MG63 (cell line): ENCODE measurements at regions not wholly inside any gene's neighbourhood (a gene's known extent, or its start where the extent isn't known, plus 50 kb on each side); places are given as distances from the start of the nearest gene placed in this dataset.
A peak's percentile ranks its signal among the peaks of the same experiment; 100 is the strongest.
"Not testable (repeated sequence)": the region's sequence is repeated elsewhere in the genome, so short reads cannot be mapped to it uniquely, and the experiment has no call there.

ENCODE experiments used
- DNase-seq: peaks from one replicate; pipeline ENCODE4 v3.0.0-alpha.2; 2020
- H3K27me3 ChIP-seq: fragments of 250-450 bp; sonication (Bioruptor Pico); 2 replicates; pipeline ENCODE4 v1.5.1; 2020; ENCODE audit warnings: mild to moderate bottlenecking, moderate library complexity
- H3K36me3 ChIP-seq: fragments of 250-450 bp; sonication (Bioruptor Pico); 2 replicates; pipeline ENCODE4 v1.5.1; 2020; ENCODE audit warnings: mild to moderate bottlenecking, moderate library complexity
- H3K4me3 ChIP-seq: fragments of 250-450 bp; sonication (Bioruptor Pico); 2 replicates; pipeline ENCODE4 v1.5.1; 2020; ENCODE audit warnings: mild to moderate bottlenecking, moderate library complexity
- H3K9me3 ChIP-seq: fragments of 250-450 bp; sonication (Bioruptor Pico); 2 replicates; pipeline ENCODE4 v1.5.1; 2020; ENCODE audit warnings: mild to moderate bottlenecking, moderate library complexity

GRCh38 chr5:114903767-114904166 lies 265.9 kb downstream of the TRIM36 start:
- Histone ChIP-seq H3K4me3 (no peak overlapping the region), H3K27me3 (no peaks in the 10 kb centered on the region), H3K9me3 (no peaks in the 10 kb centered on the region), H3K36me3 (no peaks in the 10 kb centered on the region)
- DNase-seq, result no peak

DNA sequence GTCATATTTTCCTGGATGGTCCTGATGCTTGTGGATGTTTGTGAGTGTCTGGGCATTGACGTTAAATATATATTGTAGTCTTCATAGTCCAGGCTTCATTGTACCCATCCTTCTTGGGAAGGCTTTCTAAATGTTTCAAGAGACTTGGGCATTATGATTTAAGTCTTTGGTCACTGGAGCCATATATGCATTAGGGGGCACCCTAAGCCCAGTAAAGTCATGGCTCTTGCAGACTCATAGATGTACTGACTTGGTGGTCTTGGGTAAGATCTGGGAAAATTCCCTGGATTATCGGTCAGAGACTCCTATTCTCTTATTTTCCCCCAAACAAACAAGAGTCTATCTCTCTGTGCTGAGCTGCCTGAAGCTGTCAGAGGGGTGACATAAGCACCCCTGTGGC lies 271.1 kb downstream of the TRIM36 start:
- no peaks in the 10 kb centered on the region for H3K27me3 ChIP-seq
- no peaks in the 10 kb centered on the region for H3K36me3 ChIP-seq
- H3K4me3 ChIP-seq, result no peak overlapping the region
- H3K9me3 ChIP-seq, result no peaks in the 10 kb centered on the region
- DNase-seq, result no peak

DNA sequence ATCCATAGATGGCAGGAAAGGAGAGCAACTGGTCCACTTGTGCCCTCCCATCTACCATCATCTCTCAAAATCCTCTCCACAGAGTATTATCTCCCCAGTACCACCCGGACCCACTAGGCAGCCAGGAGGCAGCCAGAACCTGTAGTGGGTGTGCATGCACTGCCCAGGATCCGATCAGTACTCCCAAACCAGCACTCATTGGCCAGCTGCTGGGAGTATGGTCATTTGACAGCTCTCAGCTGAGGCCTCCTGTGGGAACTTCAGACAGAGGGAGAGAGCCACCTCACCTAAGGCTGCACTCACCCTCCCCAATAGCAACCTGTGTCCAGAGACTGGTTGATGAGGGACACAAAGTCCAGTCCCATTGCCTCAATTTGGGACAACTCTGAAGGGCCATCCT lies 286.0 kb downstream of the TRIM36 start:
- Histone ChIP-seq H3K9me3 (no peaks in the 10 kb centered on the region), H3K27me3 (no peaks in the 10 kb centered on the region), H3K36me3 (no peaks in the 10 kb centered on the region), H3K4me3 (no peak overlapping the region)
- DNase-seq, result no peak

DNA sequence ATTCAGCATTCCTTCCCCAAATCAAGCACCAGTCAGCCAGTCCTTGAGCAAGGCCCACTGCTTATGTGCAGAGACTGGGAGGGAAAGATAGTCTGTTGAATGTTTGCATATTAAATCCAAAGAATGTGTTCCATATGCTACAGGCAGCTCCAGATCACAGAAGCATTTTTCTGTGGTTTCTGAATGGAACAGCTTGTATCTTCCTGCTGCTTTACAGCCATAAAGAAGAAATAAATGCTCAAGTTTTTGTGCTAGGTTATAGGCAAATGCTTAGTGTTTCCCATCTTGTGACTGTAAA lies 310.3 kb downstream of the TRIM36 start:
- Histone ChIP-seq H3K27me3 (peaks cover 5% of the 10 kb centered on the region; the same call in 1 of the 2 replicates), H3K4me3 (no peak overlapping the region), H3K36me3 (no peaks in the 10 kb centered on the region), H3K9me3 (no peaks in the 10 kb centered on the region; the same call in 1 of the 2 replicates)
- no peak for DNase-seq

DNA sequence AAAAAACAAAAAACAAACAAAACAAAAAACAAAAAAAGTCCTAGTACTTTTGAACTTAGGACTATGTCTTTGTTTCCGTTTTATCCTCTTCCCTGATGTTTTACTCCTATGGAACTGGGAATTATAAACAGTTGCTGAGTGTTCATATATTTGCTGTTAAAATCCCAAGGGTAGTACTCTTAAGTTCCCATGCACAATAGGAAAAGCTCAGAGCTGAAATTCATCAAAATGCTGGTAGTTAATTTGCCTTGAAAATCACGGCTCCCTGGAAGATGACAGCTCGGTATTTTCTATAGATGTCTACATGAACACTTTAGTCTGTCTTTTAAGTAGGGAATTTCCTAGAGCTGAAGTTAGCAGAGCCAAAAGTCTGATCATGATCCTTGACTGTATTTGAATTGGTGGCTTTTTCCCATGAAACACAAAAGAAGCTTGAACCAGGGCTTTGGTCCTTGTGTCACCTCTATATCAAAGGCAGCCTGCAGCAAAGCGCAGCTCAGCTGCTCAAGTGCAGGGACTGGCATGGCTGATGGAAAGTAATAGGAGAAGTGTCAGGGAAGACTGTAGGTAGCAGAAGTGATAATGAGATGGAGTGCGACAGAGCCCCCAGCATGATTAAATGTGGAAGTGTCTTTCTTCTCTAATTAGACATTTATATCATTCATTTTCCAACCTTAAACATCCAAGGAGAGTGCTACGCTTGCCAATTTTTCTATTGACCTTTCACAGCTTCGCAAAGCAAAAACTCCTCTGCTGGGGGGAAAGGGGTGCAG lies 310.9 kb downstream of the TRIM36 start:
- no peak overlapping the region for H3K4me3 ChIP-seq
- H3K27me3 ChIP-seq, result peaks cover 5% of the 10 kb centered on the region; the same call in 1 of the 2 replicates
- H3K9me3 ChIP-seq, result no peaks in the 10 kb centered on the region; the same call in 1 of the 2 replicates
- H3K36me3 ChIP-seq, result no peaks in the 10 kb centered on the region
- no peak for DNase-seq

DNA sequence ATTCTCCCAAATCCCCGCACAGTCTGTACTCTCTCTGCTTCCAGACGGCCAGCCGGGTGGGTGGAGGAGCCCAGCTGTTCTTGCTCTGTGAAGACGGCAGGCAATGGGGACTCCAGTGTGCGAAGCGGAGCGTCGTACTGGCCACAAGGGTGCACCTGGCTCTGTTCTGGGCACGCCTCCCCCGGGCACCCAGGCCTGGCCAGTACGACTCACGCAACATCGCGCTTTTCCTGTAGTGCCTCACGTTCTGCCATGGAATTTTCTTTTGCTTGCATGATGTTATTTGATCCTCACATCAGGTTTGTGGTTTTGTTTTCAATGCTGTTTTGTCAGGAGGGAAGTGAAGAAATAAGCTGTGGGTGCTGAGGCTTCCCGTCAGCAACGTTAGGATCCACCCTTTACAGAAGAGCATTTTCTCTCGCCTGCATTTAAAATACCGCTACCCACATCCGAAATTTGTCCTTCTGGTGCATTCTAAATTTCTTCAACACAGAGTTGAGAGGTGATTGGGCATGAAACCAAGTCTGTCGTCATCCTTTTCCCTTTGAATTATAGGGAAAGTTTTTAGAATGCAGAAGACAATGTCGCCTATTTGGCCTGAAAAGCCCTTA lies 311.7 kb downstream of the TRIM36 start:
- Histone ChIP-seq H3K9me3 (no peaks in the 10 kb centered on the region; the same call in 1 of the 2 replicates), H3K36me3 (no peaks in the 10 kb centered on the region), H3K4me3 (no peak overlapping the region), H3K27me3 (0 out of 2 replicates have a peak, but pooled peaks cover 2% of the 10 kb centered on the region)
- peak; percentile 7 for DNase-seq

DNA sequence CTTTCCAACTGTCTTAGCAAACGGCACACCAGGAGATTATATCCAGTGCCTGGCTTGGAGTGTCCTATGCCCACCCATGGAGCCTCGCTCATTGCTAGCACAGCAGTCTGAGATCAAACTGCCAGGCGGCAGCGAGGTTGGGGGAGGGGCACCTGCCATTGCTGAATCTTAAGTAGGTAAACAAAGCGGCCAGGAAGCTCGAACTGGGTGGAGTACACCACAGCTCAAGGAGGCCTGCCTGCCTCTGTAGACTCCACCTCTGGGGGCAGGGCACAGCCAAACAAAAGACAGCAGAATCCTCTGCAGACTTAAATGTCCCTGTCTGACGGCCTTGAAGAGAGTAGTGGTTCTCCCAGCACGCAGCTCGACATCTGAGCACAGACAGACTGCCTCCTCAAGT lies 325.0 kb downstream of the TRIM36 start:
- not testable (repeated sequence) for H3K9me3 ChIP-seq, H3K36me3 ChIP-seq, H3K4me3 ChIP-seq, H3K27me3 ChIP-seq, DNase-seq

GRCh38 chr5:114839360-114839759 lies 330.3 kb downstream of the TRIM36 start:
- Histone ChIP-seq H3K27me3 (peaks cover 2% of the 10 kb centered on the region; the same call in 1 of the 2 replicates), H3K4me3 (no peak overlapping the region), H3K9me3 (no peaks in the 10 kb centered on the region), H3K36me3 (no peaks in the 10 kb centered on the region)
- DNase-seq, result no peak

- H3K27me3 ChIP-seq, result peaks cover 2% of the 10 kb centered on the region; the same call in 1 of the 2 replicates
- DNase-seq, result no peak
- no peaks in the 10 kb centered on the region for H3K36me3 ChIP-seq
- H3K4me3 ChIP-seq, result no peak overlapping the region
- no peaks in the 10 kb centered on the region for H3K9me3 ChIP-seq
Observed at GRCh38 chr5:114838937-114839336, 330.8 kb downstream of the TRIM36 start.

DNA sequence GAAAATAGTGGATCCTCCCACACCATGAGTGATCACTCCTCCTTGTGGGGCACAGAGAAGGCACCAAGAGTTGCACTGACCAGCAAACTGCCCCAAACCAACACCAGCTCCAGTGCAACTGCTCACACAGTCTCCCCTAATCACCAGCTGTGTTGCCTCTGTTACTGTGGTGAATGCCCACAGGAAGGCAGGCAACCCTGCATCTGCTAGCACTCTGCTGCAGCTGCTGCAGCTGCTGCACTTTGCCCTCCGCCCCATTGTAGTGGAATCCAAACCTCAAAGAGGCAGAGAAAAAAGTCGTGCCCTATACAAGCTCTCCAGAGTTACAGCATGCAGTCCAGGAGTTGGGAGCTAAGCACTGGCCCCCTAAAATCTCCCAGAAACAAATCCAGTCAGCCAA lies 339.6 kb downstream of the TRIM36 start:
- DNase-seq, result no peak
- Histone ChIP-seq H3K9me3 (no peaks in the 10 kb centered on the region), H3K27me3 (0 out of 2 replicates have a peak, but pooled peaks cover 4% of the 10 kb centered on the region), H3K4me3 (no peak overlapping the region), H3K36me3 (no peaks in the 10 kb centered on the region)

- Histone ChIP-seq H3K9me3 (no peaks in the 10 kb centered on the region), H3K4me3 (no peak overlapping the region), H3K27me3 (no peaks in the 10 kb centered on the region), H3K36me3 (no peaks in the 10 kb centered on the region)
- no peak for DNase-seq
Observed at GRCh38 chr5:114822863-114823262, 346.8 kb downstream of the TRIM36 start.

DNA sequence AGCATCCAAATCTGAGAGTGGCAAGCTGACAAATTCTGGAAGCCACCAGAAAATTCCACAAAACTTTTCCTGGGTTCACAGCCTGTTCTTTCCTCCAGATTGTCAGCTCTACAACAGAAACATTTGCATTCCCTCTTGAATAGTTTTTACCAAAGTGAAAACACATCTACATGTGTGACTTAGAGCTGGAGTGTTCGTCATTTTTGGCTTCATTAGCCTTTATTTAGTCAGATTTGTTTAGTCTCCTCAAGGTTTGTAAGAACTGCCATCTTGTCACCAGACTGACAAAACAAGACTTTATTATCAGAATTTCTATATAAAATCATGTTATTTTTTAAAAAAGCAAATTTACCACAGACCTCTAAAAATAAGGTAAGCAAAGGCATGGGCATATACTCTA lies 347.3 kb downstream of the TRIM36 start:
- no peak overlapping the region for H3K4me3 ChIP-seq
- H3K27me3 ChIP-seq, result no peaks in the 10 kb centered on the region
- DNase-seq, result no peak
- H3K36me3 ChIP-seq, result no peaks in the 10 kb centered on the region
- no peaks in the 10 kb centered on the region for H3K9me3 ChIP-seq

DNA sequence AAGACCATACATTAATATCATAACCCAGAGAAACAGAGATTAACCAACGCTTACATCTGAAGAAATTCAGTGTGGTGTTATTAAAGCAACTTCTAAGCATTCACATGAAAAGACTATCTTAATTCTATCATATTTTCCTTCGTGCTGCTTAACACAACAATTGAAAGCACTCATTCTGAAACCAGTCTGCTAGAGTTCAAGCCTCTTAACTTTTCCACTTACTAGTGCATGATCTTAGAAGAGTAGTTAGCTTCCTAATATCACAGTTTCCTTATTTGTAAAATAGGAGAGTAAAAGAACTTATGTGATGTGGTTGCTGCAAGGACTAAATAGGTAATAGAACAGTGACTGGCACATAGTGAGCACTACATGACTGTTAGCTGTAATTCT lies 379.3 kb downstream of the TRIM36 start:
- no peak for DNase-seq
- H3K27me3 ChIP-seq, result peaks cover 8% of the 10 kb centered on the region
- H3K36me3 ChIP-seq, result no peaks in the 10 kb centered on the region
- H3K4me3 ChIP-seq, result no peak overlapping the region
- H3K9me3 ChIP-seq, result no peaks in the 10 kb centered on the region

GRCh38 chr5:114789773-114790402 lies 379.8 kb downstream of the TRIM36 start:
- H3K4me3 ChIP-seq, result no peak overlapping the region
- no peaks in the 10 kb centered on the region for H3K9me3 ChIP-seq
- no peaks in the 10 kb centered on the region for H3K36me3 ChIP-seq
- H3K27me3 ChIP-seq, result peaks cover 8% of the 10 kb centered on the region
- DNase-seq, result no peak

DNA sequence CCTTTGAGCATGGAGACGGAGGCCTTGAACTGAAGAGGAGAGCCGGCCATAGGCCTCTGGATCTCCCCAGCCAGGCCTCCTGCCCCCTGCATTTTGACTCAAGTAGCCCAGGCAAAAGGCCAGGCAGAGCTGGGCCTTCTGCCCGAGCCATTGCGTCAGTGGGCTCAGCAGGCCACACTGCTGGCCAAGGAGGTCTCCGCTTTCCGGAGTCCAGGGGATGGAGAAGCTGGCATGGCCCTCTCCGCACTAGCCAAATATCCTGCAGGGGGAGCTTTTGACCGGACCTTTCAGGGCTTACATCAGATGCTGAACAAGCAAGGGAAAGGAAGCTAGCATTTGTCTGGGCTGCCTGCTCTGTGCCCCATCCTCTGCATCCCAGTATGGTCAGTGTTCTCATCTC lies 386.8 kb downstream of the TRIM36 start:
- Histone ChIP-seq H3K9me3 (0 out of 2 replicates have a peak, but pooled peaks cover 1% of the 10 kb centered on the region), H3K36me3 (no peaks in the 10 kb centered on the region), H3K27me3 (no peaks in the 10 kb centered on the region), H3K4me3 (no peak overlapping the region)
- DNase-seq, result peak; percentile 76

DNA sequence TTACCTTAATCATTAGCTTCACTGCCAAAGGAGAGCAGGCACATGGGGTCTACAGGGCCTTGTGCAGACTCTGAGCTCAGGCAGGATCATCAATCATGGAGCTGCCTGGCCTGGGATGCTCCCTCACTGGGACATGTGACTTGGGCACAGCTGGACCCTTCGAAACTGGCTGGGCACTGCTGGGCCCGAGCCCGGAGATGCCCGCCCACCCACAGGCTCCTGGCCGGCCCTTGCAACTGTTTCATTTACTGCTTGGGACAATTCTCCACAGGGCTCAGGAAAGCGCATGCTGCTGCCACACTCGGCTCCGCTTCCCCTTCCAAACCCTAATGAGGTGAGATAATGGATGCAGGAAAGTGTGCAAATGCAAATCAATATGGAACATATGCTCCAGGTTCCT lies 387.5 kb downstream of the TRIM36 start:
- Histone ChIP-seq H3K4me3 (no peak overlapping the region), H3K27me3 (peaks cover 2% of the 10 kb centered on the region; the same call in 1 of the 2 replicates), H3K36me3 (no peaks in the 10 kb centered on the region), H3K9me3 (0 out of 2 replicates have a peak, but pooled peaks cover 1% of the 10 kb centered on the region)
- DNase-seq, result no peak

DNA sequence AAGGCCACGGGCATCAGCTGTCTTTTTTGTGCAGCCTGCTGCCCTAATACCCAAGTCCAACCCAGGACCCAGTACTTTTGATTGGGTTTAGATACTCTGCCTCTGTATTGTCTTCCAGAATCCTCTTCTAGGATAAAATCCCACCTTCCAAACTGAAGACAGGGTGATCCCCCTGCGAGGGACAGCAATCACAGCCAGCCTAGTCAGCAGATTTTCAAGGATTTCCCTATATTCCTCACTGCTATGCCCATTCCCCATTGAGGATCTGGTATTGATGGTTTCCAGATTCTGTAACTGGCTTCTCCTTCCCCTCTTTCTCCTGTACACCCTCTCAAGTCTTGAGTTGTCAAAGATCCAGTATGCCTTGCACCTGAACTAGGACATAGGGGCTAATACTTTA lies 389.4 kb downstream of the TRIM36 start:
- H3K27me3 ChIP-seq, result peaks cover 2% of the 10 kb centered on the region; the same call in 1 of the 2 replicates
- no peaks in the 10 kb centered on the region for H3K36me3 ChIP-seq
- 0 out of 2 replicates have a peak, but pooled peaks cover 1% of the 10 kb centered on the region for H3K9me3 ChIP-seq
- DNase-seq, result no peak
- no peak overlapping the region for H3K4me3 ChIP-seq
